Choroid plexus epithelial cell (primary cell): ENCODE measurements at regions not wholly inside any gene's neighbourhood (a gene's known extent, or its start where the extent isn't known, plus 50 kb on each side); places are given as distances from the start of the nearest gene placed in this dataset.

Experiments used
- DNase-seq: peaks from one replicate; pipeline ENCODE4 v3.0.0-alpha.2; 2010; ENCODE audit warnings: low read depth
- H3K4me3 ChIP-seq: 2 replicates; pipeline ENCODE4 v1.5.1; 2011; ENCODE audit warnings: low read depth, mild to moderate bottlenecking, control low read depth, low read length, moderate library complexity
- TF ChIP-seq, protein P1 (sequence below): conservative IDR thresholded peaks from 2 replicates; pipeline ENCODE4 v1.5.1; 2011; ENCODE audit warnings: low read depth, mild to moderate bottlenecking, control low read depth, inconsistent platforms, low read length, moderate library complexity

DNA sequence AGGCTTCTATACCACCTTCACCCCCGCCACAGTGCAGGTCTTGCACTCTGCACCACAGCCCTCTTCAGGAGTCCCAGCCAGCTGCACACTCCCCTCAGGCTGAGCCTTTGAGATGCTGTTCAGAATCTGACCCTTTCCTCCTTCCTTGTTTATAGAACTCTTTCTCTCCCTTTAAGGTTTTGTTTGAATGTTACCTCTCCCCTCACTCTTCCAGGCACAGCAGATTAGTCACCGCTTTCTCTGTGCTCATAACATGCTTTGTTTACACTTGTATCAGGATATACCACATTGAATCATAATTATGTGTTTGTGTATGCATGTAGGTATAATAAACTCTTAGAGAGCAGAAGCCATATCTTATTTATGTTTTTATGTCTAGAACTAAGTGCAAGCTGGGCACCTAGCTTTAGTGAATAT lies 168.4 kb upstream of the BCL6 start:
- peak; percentile 77 for DNase-seq
- TF ChIP-seq, protein P1, sequence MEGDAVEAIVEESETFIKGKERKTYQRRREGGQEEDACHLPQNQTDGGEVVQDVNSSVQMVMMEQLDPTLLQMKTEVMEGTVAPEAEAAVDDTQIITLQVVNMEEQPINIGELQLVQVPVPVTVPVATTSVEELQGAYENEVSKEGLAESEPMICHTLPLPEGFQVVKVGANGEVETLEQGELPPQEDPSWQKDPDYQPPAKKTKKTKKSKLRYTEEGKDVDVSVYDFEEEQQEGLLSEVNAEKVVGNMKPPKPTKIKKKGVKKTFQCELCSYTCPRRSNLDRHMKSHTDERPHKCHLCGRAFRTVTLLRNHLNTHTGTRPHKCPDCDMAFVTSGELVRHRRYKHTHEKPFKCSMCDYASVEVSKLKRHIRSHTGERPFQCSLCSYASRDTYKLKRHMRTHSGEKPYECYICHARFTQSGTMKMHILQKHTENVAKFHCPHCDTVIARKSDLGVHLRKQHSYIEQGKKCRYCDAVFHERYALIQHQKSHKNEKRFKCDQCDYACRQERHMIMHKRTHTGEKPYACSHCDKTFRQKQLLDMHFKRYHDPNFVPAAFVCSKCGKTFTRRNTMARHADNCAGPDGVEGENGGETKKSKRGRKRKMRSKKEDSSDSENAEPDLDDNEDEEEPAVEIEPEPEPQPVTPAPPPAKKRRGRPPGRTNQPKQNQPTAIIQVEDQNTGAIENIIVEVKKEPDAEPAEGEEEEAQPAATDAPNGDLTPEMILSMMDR: no peak
- no peak overlapping the region for H3K4me3 ChIP-seq

DNA sequence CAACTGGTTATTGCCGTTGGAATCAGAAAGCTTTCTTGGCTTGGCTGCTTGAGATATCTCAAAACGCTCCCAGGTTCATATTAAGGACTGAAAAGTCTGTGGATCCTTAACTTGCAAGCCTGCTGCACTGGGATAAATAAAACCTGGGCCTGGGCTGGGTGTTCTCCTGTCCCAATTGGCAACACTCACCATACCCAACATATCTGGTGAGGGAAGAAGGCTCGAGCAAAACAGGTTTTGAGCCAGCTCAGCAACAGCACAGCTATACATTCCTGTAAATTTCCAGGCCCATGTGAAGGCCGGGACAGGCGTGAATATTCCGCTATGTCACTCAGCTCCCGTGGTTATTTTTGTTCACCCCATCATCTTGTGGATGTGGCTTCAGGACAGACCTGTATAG lies 169.0 kb upstream of the BCL6 start:
- DNase-seq: no peak
- no peak overlapping the region for H3K4me3 ChIP-seq
- TF ChIP-seq, protein P1: no peak

DNA sequence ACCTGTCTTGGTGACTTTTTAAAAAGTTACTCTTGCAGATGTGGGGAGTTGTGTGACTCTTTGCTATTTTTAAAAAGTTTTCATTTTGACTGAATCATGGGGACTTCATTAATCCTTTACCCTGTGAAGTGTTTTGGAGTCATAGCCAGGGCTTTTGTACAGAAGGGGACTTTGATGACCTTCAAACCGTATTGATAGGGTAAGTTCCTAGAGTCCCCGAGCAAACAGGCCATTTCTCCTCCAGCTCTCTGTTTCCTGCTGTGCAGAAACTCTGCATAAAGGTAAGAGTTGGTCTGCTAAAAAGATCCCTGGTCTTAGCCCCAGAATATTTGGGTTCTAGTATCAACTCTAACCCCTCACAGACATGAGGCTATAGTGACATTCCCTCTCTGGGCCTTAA lies 170.8 kb upstream of the BCL6 start:
- TF ChIP-seq, protein P1: no peak
- no peak for DNase-seq
- no peak overlapping the region for H3K4me3 ChIP-seq

DNA sequence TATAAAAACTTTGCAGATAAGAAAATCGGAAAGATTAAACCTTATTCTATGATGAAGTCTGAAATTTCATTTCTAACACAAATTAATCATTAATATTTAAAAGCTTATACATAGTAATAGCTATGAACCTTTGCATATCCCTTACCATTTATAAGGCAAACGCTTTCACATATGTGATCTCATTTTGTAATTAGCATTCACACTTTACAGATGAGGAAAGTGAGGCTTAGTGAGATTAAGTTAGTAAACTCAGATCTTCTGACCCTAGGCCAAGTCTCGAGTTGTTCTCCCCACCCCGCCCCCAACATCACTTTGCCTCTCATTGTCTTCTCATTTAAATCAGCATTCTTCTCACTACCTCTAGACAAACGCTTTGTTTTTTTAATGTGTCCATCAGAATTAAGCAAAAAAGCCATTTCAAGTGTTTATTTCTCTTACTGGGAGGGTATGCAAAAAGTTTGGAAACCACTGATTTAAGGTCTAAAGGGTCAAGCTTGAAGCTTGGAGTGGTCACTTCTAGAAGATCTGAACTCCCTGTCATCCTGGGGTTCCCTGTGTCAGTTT lies 172.9 kb upstream of the BCL6 start:
- TF ChIP-seq, protein P1: no peak

DNA sequence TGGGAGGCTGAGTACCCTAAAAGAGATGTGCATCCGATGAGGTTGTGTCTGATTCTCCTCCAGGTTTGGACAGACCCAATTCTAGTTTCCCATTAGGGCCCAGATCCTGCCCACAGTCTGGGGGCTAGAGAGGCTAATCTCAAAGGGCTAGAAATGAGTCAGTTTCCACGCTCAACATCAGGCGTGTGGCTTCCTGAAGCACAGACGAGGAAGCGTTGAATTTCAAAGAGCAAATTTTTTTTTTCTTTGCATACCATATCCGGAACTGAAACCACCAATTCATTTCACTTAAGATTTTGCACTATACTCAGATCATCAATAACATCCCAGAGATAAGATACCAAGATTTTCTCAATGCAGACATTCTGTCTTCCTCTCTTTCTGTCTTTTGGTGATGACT lies 173.8 kb upstream of the BCL6 start:
- TF ChIP-seq, protein P1: no peak
- no peak overlapping the region for H3K4me3 ChIP-seq
- DNase-seq: peak; percentile 63

More for the DNA sequence above, 172.9 kb upstream of the BCL6 start:
- DNase-seq: no peak
- H3K4me3 ChIP-seq: no peak overlapping the region

DNA sequence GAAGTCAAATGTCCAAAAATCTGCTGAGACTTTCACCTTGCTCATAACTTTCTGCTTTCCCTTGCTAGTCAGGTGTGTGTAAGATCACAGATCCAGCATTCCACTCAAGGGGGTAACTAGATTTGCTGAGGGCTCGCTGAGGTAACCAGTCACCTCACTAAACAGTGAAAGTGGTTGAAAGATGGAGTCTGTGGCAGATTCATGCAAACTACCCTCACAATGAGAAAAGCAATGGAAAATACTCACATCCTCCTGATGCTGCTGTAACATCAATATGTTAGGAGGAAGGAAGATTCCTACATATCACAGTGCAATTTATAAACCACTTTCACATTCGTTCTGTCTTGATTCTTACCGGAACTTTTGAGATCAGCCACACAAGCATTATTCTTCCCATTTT lies 174.3 kb upstream of the BCL6 start:
- no peak for DNase-seq
- TF ChIP-seq, protein P1: no peak
- H3K4me3 ChIP-seq: no peak overlapping the region

DNA sequence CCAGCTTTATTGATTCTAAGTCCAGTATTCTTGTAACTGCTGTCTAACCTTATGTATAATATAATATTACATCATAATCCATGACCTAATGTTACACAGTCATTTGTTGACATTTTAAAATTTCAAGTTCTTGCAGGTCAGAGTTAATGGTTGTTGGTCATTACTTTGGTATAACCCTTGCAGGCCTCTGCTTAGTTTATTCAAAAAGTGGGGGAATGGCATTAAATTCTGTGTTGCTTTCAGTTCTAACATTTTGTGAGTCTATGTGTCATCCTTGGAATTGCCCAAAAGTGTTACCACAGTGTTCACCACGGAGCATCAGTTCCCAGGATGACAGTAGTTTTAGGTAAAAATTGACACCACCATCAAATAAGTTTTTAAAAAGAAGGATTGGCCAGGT lies 174.8 kb upstream of the BCL6 start:
- H3K4me3 ChIP-seq: no peak overlapping the region
- DNase-seq: peak; percentile 28
- TF ChIP-seq, protein P1: no peak
